Kidney epithelial cell (primary cell): ENCODE measurements at regions not wholly inside any gene's neighbourhood (a gene's known extent, or its start where the extent isn't known, plus 50 kb on each side); places are given as distances from the start of the nearest gene placed in this dataset.

Experiments used
- DNase-seq: peaks from one replicate; pipeline ENCODE4 v3.0.0-alpha.2; 2010; ENCODE audit warnings: low read depth
- H3K27me3 ChIP-seq: 2 replicates; pipeline ENCODE4 v1.6.0; 2011; ENCODE audit warnings: low read length; ENCODE audit not compliant: control insufficient read depth, insufficient read depth
- H3K36me3 ChIP-seq: 2 replicates; pipeline ENCODE4 v1.5.1; 2011; ENCODE audit warnings: low read length; ENCODE audit not compliant: control insufficient read depth, insufficient read depth
- H3K4me3 ChIP-seq: 2 replicates; pipeline ENCODE4 v1.5.1; 2011; ENCODE audit warnings: low read depth, mild to moderate bottlenecking, control low read depth, low read length
- CTCF ChIP-seq: IDR thresholded peaks from 2 replicates; pipeline ENCODE4 v1.5.1; 2011; ENCODE audit warnings: mild to moderate bottlenecking, moderate library complexity, low read length, control low read depth, inconsistent platforms; ENCODE audit not compliant: insufficient read depth, poor library complexity, severe bottlenecking

GRCh38 chr5:92353107-92354030, 970.3 kb upstream of the ARRDC3 start:
- Histone ChIP-seq H3K27me3 (no peaks in the 10 kb centered on the region), H3K4me3 (no peak overlapping the region), H3K36me3 (no peaks in the 10 kb centered on the region)
- TF ChIP-seq CTCF: no peak
- no peak for DNase-seq

- no peak overlapping the region for H3K4me3 ChIP-seq
- no peaks in the 10 kb centered on the region for H3K36me3 ChIP-seq
- no peak for TF ChIP-seq CTCF
- no peak for DNase-seq
- no peaks in the 10 kb centered on the region for H3K27me3 ChIP-seq
These were observed 954.7 kb upstream of the ARRDC3 start for GRCh38 chr5:92337772-92338234.

- Histone ChIP-seq H3K27me3 (no peaks in the 10 kb centered on the region), H3K4me3 (no peak overlapping the region), H3K36me3 (no peaks in the 10 kb centered on the region)
- no peak for TF ChIP-seq CTCF
- no peak for DNase-seq
These were observed 948.9 kb upstream of the ARRDC3 start for GRCh38 chr5:92332039-92332438.

- Histone ChIP-seq H3K4me3 (no peak overlapping the region), H3K36me3 (no peaks in the 10 kb centered on the region), H3K27me3 (no peaks in the 10 kb centered on the region)
- no peak for TF ChIP-seq CTCF
- DNase-seq: no peak
These were observed 947.2 kb upstream of the ARRDC3 start for GRCh38 chr5:92330365-92330764.

GRCh38 chr5:92329759-92330158, 946.6 kb upstream of the ARRDC3 start:
- TF ChIP-seq CTCF: no peak
- no peaks in the 10 kb centered on the region for H3K27me3 ChIP-seq
- no peak for DNase-seq
- H3K4me3 ChIP-seq: no peak overlapping the region
- no peaks in the 10 kb centered on the region for H3K36me3 ChIP-seq

- Histone ChIP-seq H3K4me3 (no peak overlapping the region), H3K36me3 (no peaks in the 10 kb centered on the region), H3K27me3 (no peaks in the 10 kb centered on the region)
- DNase-seq: no peak
- TF ChIP-seq CTCF: no peak
These were observed 945.6 kb upstream of the ARRDC3 start for GRCh38 chr5:92328584-92329259.
